HG03558 (cell line): ENCODE measurements at regions not wholly inside any gene's neighbourhood (a gene's known extent, or its start where the extent isn't known, plus 50 kb on each side); places are given as distances from the start of the nearest gene placed in this dataset.

Source experiments
- ATAC-seq: cut with Tn5 transposase; IDR thresholded peaks from one replicate; pipeline ENCODE4 v1.9.1; 2021; ENCODE audit warnings: moderate number of reproducible peaks; ENCODE audit not compliant: unreplicated experiment; ENCODE audit errors: extremely low read depth

DNA sequence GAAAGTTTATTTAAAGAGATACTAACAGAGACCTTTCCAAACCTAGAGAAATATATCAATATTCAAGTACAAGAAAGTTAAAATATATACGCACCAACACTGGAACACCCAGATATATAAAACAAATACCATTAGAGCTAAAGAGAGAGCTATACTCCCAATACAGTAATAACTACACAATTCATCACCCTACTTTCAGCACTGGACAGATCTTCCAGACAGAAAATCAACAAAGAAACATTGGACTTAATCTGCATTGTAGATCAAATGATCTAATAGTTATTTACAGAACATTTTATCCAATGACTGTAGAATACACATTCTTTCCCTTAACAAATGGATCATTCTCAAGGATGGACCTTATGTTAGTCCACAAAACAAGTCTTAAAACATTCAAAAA, 311.9 kb downstream of the METTL15 start:
- ATAC-seq = no peak

DNA sequence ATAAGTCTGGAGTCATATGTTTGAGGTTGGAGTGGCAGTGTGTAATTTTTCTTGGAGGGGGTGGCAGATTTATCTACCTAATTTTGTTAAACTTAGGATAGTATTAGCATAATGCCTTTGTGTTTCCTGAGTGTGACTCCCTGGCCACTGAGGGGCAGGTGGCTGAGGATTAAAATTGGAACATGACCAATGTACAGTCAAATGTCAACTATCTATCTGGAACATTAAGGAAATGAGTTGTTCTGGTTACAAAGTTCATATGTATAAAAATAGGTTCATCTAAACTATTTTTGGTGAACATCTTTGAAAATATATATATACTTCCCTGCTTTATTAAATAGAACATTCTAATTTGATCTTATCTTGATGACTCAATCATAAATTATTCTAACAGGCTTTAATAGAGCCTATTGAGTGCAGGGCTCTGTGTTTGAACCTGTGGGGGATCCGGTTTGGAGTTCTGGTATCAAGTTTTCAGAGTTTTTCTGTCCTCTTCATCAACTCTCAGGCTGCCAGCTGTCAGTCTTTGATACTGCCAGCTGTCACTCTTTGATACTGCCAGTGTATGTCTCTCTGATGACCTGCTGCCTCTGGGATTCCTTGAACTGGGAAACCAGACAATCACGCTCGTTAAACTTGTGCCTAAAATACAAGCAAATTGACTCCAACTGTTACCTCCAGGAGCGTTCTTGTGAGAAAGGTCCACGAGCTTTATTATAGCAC, 309.6 kb downstream of the METTL15 start:
- ATAC-seq = no peak

DNA sequence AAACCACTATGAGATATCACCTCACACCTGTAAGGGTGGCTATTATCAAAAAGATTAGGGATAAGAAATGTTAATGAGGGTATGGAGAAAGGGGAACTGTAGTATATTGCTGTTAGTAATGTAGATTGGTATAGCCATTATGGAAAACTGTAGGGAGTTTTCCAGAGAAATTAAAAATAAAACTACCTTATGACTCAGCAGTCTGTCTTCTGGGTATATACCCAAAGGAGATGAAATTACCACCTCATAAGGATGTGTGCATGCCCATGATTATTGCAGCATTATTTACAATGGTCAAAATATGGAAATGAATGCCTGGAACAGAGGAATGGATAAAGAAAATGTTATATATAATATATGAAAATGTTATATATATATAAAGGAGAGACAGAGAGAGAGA, 303.8 kb downstream of the METTL15 start:
- no peak for ATAC-seq

DNA sequence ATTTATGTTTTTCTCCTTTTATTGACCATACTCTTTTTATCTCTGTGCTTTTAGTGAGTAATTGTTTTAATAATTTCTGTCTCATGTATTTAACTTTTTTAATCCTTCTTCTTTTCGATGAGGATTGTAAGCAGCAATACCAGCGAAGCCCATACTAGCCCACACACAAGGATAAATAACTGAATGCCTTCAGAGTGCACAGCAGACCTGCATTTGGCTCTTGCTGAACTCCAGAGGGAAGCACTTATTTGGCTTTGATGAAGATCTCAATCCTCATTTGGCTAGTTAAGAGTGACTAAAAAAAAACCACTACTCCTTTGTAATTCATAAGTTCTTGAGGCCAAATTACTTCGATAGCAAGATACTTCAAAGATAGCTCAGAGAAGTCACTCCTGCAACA, 293.3 kb downstream of the METTL15 start:
- no peak for ATAC-seq

DNA sequence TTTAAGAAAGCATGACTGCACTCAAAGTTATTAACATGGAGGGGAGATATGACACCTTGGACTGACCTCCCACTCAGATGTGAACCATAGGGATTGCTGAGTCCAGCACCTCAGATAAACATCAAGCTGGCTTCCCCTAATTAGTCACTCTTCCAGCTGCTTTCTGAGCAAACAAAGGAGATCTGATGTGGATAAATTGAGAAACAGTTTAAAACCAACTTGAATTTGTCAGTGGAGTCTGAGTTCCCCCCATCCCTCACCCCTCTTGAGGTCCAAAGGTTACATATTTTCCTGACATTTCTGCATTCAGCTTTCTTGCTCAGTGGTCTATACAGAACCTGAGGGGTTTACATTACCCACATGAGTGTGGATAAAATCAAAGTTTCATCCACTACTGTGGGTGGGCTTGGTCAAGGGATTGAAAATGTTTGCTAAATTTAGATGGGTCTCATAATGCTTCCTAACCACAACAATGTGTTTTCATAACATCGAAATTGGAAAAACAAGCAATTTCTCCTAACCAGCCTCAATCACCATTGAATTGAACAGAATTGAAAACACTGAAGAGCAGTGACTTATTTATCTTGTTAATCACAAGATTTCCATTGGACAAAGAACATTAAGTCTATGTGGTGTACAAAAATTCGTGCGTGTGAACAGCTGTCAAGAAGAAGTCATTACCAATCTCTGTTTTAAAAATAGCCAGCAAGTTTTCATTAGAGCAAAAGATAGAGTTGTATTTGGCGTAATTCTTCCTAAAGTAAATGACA, 292.3 kb downstream of the METTL15 start:
- ATAC-seq = no peak

DNA sequence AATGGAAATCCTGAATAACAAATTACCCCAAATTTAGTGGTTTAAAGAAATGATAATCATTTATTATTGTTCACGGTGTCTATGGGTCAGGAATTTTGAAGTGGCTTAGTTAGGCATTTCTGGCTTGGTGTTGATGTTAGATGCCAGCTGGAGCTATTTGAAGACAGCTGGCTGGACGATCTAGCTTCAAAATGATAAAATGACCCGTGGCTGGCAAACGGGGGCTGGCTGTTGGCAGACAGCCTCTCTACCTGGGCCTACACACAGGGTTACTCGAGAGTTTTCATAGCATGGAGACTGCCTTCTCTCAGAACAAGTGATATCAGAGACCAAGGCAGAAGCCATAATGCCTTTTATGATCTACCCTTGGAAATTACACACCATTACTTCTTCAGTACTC, 285.2 kb downstream of the METTL15 start:
- no peak for ATAC-seq

DNA sequence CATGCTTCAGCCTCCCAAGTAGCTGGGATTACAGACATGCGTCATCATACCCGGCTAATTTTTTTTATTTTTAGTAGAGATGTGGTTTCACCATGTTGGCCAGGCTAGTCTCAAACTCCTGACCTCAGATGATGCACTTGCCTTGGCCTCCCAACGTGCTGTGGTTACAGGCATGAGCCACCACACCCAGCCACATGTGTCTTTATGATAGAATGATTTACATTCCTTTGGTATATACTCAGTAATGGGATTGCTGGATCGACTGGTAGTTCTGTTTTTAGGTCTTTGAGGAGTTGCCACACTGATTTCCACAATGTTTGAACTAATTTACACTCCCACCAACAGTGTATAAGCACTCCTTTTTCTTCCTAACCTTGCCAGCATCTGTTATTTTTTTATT, 276.2 kb downstream of the METTL15 start:
- no peak for ATAC-seq

DNA sequence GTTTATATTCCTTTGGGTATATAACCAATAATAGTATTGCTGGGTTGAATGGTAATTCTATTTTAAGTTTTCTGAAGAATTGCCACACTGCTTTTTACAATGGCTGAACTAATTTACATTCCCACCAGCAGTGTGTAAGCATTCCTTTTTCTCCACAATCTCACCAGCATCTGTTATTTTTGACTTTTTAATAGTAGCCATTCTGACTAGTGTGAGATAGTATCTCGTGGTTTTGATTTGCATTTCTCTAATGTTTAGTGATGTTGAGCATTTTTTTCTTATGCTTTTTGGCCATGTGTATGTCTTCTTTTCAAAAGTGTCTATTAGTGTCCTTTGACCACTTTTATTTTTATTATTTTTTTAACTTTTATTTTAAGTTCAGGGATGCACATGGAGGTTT, 275.3 kb downstream of the METTL15 start:
- ATAC-seq = no peak
